GM12874 (cell line): ENCODE measurements at regions not wholly inside any gene's neighbourhood (a gene's known extent, or its start where the extent isn't known, plus 50 kb on each side); places are given as distances from the start of the nearest gene placed in this dataset.

ENCODE experiments used
- TF ChIP-seq, protein P1 (sequence below): IDR thresholded peaks from 2 replicates; pipeline ENCODE4 v1.5.1; 2011; ENCODE audit warnings: low read depth, mild to moderate bottlenecking, control low read depth, low read length, moderate library complexity; ENCODE audit not compliant: insufficient read depth

DNA sequence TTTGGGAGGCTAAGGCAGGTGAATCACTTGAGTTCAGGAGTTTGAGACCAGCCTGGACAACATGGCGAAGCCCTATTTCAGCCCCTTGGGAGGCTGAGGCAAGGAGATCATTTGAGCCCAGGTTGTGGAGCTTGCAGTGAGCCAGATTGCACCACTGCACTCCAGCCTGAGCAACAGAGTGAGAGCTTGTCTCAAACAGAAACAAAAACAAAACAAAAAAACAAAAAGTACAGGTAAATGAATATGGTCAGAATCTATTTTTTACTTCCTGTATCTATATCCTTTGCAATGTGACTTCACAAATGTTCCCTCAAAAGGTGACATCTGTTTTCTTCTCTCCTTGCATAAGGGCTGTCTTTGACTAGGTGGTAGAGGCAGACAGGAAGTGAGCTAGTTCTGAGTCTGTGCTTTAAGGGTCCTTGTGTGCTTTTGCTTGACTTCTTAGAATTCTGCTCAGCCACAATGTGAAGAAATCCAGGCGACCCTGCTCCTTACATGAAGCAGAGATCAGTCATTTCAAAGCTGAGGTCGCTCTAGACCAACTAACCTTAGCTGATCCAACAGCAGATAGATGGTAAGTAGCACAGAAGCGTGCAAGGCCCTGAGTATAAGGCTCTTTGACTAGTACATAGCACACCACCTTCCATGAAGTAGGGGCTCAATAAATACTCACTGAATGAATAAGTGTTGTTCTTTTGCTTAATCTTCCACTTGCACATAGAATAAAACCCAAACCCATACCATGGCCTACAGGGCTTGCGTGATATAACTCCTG lies 423.2 kb upstream of the PCDH15 start:
- TF ChIP-seq, protein P1, sequence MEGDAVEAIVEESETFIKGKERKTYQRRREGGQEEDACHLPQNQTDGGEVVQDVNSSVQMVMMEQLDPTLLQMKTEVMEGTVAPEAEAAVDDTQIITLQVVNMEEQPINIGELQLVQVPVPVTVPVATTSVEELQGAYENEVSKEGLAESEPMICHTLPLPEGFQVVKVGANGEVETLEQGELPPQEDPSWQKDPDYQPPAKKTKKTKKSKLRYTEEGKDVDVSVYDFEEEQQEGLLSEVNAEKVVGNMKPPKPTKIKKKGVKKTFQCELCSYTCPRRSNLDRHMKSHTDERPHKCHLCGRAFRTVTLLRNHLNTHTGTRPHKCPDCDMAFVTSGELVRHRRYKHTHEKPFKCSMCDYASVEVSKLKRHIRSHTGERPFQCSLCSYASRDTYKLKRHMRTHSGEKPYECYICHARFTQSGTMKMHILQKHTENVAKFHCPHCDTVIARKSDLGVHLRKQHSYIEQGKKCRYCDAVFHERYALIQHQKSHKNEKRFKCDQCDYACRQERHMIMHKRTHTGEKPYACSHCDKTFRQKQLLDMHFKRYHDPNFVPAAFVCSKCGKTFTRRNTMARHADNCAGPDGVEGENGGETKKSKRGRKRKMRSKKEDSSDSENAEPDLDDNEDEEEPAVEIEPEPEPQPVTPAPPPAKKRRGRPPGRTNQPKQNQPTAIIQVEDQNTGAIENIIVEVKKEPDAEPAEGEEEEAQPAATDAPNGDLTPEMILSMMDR = no peak

DNA sequence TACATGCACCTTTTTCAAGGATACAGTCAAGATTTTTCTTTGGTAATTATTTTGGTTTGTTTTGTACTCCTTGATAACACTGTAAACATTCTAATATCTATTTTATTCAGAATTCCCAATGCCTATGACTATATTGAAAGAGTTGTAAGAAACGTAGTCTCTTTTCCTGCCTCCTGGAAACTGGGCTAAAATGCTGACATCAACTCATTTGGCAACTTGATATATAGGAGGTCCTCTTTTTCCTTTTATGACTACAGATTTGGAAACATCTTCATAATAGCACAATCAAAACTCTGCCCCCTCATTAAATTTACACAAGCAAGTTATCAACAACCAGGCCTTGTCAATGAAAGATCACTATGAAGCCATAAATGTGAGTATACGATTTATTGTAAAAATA lies 422.3 kb upstream of the PCDH15 start:
- TF ChIP-seq, protein P1 = no peak

DNA sequence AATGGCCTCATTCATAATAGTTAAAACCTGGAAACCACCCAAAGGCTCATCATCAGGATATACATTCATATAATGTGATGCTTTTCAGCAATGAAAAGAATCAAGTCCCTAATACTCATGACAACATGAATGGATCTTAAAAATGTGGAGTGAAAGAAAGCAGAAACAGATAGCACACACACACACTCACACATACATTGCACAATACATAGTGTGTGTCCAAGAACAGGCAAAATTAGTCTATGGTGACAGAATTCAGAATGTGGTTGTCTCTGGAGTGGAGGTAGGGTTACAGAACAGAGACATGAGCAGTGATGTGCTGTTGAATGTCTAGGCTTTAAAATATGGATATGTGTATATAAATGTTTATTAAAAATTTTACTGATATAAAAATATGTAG lies 419.9 kb upstream of the PCDH15 start:
- TF ChIP-seq, protein P1 = no peak

DNA sequence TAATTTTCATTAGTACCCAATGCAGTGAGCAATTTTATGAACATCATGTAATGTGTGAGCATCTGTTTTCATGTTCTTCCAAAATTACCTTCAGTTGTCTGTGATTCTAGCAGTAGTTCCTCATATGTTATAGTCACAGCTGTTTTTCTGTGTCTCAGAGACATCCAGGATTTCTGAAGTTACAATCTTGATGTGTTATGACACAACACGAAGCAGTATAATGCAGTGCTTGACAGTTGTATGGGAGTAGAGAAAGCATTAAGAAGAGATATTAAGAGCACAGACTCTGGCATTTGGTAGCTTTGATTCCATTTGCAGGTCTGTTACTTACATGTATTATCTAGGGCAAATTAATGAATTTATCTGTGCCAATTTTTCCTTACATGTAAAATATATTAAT lies 414.7 kb upstream of the PCDH15 start:
- TF ChIP-seq, protein P1 = no peak

DNA sequence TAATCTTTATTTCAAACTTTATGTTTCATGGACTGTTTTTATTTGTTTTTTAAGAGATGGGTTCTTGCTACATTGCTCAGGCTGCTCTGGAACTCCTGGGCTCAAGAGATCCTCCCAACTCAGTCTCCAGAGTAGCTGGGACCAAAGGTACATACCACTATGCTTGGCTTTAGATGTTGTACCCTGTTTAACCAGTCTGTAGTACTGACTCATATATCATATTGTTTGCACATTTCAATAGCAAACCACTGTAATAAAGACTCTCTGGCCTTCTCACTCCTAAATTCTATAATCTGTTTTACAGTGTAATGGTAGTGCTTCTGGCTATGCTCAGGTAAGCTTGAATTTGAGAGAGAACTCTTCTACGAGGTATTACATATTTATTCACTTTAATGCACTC lies 413.6 kb upstream of the PCDH15 start:
- TF ChIP-seq, protein P1 = no peak

DNA sequence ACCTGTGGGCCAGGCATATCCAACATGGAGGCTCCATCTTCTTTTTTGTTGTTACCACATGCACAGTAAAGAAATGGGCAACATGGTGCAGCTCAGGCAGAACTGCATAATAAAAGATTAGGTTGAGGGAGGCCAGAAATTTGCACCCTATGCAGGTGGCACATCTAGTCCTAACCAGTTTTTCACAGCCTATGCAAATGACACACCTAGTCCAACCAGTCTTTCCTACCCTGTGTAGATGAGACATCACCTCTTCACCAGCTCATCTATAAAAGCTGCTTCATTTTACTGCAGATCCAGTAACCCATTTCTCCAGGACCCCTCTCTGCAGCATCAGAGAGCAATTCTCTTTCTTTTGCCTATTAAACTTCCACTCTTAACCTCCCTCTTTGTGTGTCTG lies 411.0 kb upstream of the PCDH15 start:
- TF ChIP-seq, protein P1 = no peak

DNA sequence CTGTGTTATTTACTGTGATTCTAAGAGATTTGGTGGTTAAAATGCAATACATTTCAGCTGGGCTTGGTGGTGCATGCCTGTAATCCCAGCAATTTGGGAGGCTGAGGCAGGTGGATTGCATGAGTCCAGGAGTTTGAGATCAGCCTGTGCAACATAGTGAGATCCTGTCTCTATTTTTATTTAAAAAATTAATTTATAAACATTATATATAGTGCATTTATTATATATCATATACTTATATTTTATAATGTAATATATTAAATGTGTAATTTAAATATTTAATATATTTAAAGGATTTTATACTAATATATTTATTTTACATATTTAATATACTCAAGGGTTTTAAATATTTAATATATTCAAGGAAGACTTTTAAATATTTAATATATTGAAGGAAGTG lies 402.8 kb upstream of the PCDH15 start:
- TF ChIP-seq, protein P1 = no peak
